Suprapubic skin (tissue), 4 donors: ENCODE measurements at regions not wholly inside any gene's neighbourhood (a gene's known extent, or its start where the extent isn't known, plus 50 kb on each side); places are given as distances from the start of the nearest gene placed in this dataset.

Source experiments
- DNase-seq, 2 donors: peaks; one replicate each; pipeline ENCODE4 v3.0.0-alpha.2; 2019; ENCODE audit warnings: low spot score in 2 of 2
- H3K27ac ChIP-seq: fragments of 200-600 bp; sonication (generic); one replicate; pipeline ENCODE4 v1.5.1; 2019
- H3K27me3 ChIP-seq: fragments of 200-600 bp; sonication (generic); one replicate; pipeline ENCODE4 v1.5.1; 2019
- H3K36me3 ChIP-seq: fragments of 200-600 bp; sonication (generic); one replicate; pipeline ENCODE4 v1.5.1; 2019
- H3K4me1 ChIP-seq: fragments of 200-600 bp; sonication (generic); one replicate; pipeline ENCODE4 v1.5.1; 2019
- H3K4me3 ChIP-seq: fragments of 200-600 bp; sonication (generic); one replicate; pipeline ENCODE4 v1.5.1; 2019; ENCODE audit warnings: mild to moderate bottlenecking
- H3K9me3 ChIP-seq: fragments of 200-600 bp; sonication (generic); one replicate; pipeline ENCODE4 v1.5.1; 2019
- EP300 ChIP-seq: sonication (generic); formaldehyde crosslinking; IDR thresholded peaks from one replicate; pipeline ENCODE4 v1.6.1; 2017; ENCODE audit warnings: antibody characterized with exemption
- POLR2A ChIP-seq, 2 donors: fragments of 450-650 bp; IDR thresholded peaks; one replicate each; pipeline ENCODE4 v1.6.1; 2017; ENCODE audit warnings: antibody characterized with exemption in 2 of 2, mild to moderate bottlenecking in 2 of 2, moderate library complexity in 2 of 2
- POLR2AphosphoS5 ChIP-seq, 3 donors: sonication (generic); formaldehyde crosslinking; IDR thresholded peaks; one replicate each; pipeline ENCODE4 v1.6.1; 2017; ENCODE audit warnings: antibody characterized with exemption in 3 of 3
- WGBS: methylation state at CpG from one replicate; pipeline ENCODE4 v1.1.5; 2018; 5-methylcytosine and 5-hydroxymethylcytosine counted together
- TF ChIP-seq, protein P1 (sequence below), 2 donors: fragments of 200-600 bp in 1 of 2; fragments of 450-650 bp in 1 of 2; sonication (generic) in 1 of 2; IDR thresholded peaks; one replicate each; pipeline ENCODE4 v1.5.1; 2016 to 2019; ENCODE audit warnings: antibody characterized with exemption in 2 of 2, mild to moderate bottlenecking in 1 of 2, moderate library complexity in 1 of 2

DNA sequence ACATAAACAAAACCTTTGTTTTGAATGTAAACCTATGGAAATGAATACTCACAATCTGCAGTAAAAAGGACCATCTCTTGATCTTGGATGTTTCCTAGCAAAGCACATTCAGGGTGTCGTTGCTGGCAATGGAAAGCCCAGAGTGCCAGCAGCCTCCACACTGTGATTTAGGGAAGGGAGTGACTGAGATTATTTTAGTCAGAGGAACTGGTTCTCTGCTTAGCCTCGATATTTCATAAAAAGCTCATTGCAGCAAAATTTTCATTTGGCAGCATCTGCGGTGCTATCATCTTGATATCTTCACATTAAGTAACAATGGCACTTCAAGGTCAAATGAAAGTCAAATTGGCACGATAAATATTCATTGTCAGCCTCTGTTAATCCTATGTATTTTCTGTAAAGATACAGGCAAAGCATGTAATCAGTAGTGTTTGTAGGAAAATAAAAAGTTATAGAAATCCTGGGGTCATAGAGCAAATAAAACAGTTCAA, 116.0 kb downstream of the MACIR start:
- TF ChIP-seq, protein P1, sequence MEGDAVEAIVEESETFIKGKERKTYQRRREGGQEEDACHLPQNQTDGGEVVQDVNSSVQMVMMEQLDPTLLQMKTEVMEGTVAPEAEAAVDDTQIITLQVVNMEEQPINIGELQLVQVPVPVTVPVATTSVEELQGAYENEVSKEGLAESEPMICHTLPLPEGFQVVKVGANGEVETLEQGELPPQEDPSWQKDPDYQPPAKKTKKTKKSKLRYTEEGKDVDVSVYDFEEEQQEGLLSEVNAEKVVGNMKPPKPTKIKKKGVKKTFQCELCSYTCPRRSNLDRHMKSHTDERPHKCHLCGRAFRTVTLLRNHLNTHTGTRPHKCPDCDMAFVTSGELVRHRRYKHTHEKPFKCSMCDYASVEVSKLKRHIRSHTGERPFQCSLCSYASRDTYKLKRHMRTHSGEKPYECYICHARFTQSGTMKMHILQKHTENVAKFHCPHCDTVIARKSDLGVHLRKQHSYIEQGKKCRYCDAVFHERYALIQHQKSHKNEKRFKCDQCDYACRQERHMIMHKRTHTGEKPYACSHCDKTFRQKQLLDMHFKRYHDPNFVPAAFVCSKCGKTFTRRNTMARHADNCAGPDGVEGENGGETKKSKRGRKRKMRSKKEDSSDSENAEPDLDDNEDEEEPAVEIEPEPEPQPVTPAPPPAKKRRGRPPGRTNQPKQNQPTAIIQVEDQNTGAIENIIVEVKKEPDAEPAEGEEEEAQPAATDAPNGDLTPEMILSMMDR (IDR thresholded peaks at IDR 0.05), result no peak
- TF ChIP-seq POLR2AphosphoS5 (IDR thresholded peaks at IDR 0.05) (no peak), EP300 (no peak), POLR2A (IDR thresholded peaks at IDR 0.05) (no peak)
- H3K27me3 ChIP-seq, result no peaks in the 10 kb centered on the region
- H3K4me1 ChIP-seq, result no peaks in the 10 kb centered on the region
- H3K4me3 ChIP-seq, result no peak overlapping the region
- no peaks in the 10 kb centered on the region for H3K36me3 ChIP-seq
- no peak overlapping the region for H3K27ac ChIP-seq
- DNase-seq, result no peak
- no peaks in the 10 kb centered on the region for H3K9me3 ChIP-seq
- WGBS, result 34% methylated on average over 4 of the region's 4 CpGs

DNA sequence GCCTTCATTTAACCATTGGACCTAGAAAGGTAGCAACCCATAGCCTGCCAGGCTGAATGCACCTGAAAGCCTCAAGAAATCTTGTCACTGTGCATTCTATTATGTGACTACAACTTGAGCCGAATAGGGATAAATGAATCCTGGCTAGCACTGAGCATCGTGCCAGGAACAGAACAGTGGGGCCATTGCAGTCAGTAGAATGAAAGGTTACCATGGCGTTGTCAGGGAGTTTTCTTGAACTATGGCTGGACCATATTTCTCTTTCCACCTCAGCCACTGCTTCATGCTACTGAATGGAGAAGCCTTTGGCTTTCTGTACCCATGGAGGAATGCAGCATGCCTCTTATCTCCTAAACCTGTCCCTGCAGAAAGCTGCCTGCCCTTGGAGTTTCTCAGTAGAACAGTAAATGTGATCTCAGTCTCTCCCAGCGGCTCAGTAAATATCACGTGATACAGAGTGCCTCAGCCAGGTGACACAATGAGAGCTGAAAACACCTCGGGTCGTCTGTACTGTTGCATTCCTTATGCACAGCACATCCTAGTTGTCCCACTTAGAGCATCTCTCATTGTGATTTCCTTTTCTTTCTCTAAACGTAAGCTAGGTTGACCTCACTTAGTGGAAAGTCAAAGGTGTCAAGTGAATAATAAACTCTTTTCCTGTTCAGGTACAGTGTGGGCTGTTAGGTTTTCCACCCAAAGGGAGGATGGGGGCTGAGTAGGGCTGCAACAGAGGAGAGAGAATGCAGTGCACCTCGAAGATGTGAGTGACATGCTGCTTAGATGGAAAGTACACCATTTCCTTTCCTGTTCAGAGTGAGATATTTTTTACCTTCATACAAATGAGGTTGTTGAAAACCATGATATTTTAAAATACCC, 115.3 kb downstream of the MACIR start:
- no peaks in the 10 kb centered on the region for H3K27me3 ChIP-seq
- H3K4me3 ChIP-seq, result no peak overlapping the region
- H3K4me1 ChIP-seq, result no peaks in the 10 kb centered on the region
- no peak for DNase-seq
- H3K36me3 ChIP-seq, result no peaks in the 10 kb centered on the region
- WGBS, result 59% methylated on average over 9 of the region's 9 CpGs
- no peaks in the 10 kb centered on the region for H3K9me3 ChIP-seq
- no peak for TF ChIP-seq POLR2A (IDR thresholded peaks at IDR 0.05)
- H3K27ac ChIP-seq, result no peak overlapping the region

DNA sequence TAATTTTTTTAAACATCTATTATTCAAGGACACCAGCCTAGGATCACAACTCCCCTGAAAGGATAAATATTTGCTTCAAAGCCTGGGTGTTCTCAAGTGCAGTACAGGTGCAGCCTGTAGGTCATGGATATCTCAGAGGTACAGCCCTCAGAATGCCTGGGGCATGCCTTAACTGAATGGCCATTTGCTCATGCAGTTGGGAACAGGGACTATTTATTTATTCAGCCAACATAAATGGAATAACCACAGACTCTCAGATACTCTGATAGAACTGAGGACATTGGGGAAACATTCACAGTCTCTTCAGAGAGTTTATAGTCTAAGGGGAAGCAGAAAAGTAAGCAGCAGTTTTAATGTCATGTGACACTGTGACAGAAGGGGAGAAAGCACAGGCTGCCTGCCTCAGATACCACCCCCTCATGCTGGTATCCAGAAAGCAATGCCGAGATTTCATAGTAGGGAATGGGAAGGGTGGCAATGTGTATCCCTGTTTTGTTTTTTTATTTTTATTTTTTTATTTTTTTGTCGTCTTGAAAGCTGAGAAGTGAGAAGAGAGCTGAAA, 112.6 kb downstream of the MACIR start:
- no peak overlapping the region for H3K27ac ChIP-seq
- H3K4me3 ChIP-seq, result no peak overlapping the region
- H3K9me3 ChIP-seq, result no peaks in the 10 kb centered on the region
- no peaks in the 10 kb centered on the region for H3K36me3 ChIP-seq
- TF ChIP-seq POLR2A (IDR thresholded peaks at IDR 0.05) (no peak), EP300 (no peak), POLR2AphosphoS5 (IDR thresholded peaks at IDR 0.05) (no peak)
- TF ChIP-seq, protein P1 (IDR thresholded peaks at IDR 0.05), result no peak
- H3K4me1 ChIP-seq, result no peaks in the 10 kb centered on the region
- no peaks in the 10 kb centered on the region for H3K27me3 ChIP-seq
- DNase-seq, result no peak
- 62% methylated on average over 2 of the region's 2 CpGs for WGBS

DNA sequence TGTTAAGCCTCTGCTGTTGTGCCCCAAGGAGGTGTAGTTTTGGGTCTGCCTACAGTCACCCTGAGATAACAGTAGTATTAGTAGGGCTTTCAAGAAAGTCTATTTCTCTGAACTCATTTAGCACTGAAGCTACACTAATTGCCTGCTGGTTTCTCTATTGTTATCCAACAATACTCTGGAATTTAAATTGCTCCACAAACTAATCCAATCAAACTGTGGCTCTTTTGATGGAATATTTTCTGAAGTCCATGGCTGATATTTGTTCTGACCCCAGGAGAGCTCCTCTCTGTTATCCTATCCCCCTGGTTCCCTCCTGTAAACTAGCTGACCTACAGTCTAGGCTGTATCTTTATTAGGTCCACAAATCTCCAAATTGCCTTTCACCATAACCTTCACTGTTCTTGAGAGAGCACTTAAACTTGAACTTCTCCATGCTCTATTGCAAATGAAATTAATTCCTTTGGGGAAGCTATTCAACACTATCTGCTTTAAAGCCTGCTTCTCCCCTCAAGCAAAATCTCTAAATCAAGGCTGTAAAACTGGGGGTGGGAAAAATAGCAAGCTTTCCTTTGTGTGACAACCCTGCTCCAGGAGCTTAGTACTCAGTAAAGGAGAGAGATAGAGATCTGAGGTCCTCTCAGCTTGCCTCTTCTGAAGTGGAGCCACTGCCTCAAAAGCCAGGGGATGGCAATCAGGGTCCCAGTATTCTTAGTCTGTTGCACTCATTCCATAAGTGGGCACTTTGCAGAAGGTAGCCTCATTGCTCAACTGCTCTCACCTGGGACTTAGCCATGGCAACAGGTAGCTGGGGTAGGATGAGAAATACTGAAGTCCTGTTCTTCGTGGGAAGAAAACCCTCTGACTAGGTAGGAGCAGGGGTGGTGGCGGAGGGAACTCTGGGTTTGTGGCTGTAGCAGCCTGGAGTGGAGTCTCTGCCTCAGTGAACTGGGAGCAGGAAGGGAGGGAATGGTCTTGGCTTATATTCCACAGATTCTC, 110.9 kb downstream of the MACIR start:
- H3K27ac ChIP-seq, result no peak overlapping the region
- no peak for DNase-seq
- H3K4me3 ChIP-seq, result no peak overlapping the region
- H3K4me1 ChIP-seq, result no peaks in the 10 kb centered on the region
- no peaks in the 10 kb centered on the region for H3K9me3 ChIP-seq
- no peak for TF ChIP-seq POLR2AphosphoS5 (IDR thresholded peaks at IDR 0.05)
- TF ChIP-seq, protein P1 (IDR thresholded peaks at IDR 0.05), result no peak
- no peak for TF ChIP-seq POLR2A (IDR thresholded peaks at IDR 0.05)
- TF ChIP-seq EP300, result no peak
- no peaks in the 10 kb centered on the region for H3K27me3 ChIP-seq
- H3K36me3 ChIP-seq, result no peaks in the 10 kb centered on the region
- WGBS, result 83% methylated on average over 2 of the region's 2 CpGs

DNA sequence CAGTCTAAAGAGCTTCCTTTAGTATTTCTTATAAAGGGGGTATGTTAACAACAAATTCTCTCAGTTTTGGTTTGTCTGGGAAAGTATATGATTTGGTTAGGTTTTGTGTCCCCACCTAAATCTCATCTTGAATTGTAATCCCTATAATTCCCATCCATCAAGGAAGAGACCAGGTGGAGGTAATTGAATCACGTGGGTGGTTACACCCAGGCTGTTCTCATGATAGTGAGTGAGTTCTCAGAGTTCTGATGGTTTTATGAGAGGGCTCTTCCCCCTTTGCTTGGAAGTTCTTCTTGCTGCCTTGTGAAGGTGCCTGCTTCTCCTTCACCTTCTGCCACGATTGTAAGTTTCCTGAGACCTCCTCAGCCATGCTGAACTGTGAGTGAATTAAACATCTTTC, 109.1 kb downstream of the MACIR start:
- H3K27me3 ChIP-seq, result no peaks in the 10 kb centered on the region
- H3K36me3 ChIP-seq, result no peaks in the 10 kb centered on the region
- H3K27ac ChIP-seq, result no peak overlapping the region
- H3K4me1 ChIP-seq, result no peaks in the 10 kb centered on the region
- DNase-seq, result no peak
- no peak for TF ChIP-seq POLR2AphosphoS5 (IDR thresholded peaks at IDR 0.05)
- TF ChIP-seq POLR2A (IDR thresholded peaks at IDR 0.05), result no peak
- TF ChIP-seq, protein P1 (IDR thresholded peaks at IDR 0.05), result no peak
- TF ChIP-seq EP300, result no peak
- H3K9me3 ChIP-seq, result no peaks in the 10 kb centered on the region
- 58% methylated on average over 2 of the region's 2 CpGs for WGBS
- H3K4me3 ChIP-seq, result no peak overlapping the region
